ENCODE measurements at regions not wholly inside any gene's neighbourhood (a gene's known extent, or its start where the extent isn't known, plus 50 kb on each side); places are given as distances from the start of the nearest gene placed in this dataset.

DNA sequence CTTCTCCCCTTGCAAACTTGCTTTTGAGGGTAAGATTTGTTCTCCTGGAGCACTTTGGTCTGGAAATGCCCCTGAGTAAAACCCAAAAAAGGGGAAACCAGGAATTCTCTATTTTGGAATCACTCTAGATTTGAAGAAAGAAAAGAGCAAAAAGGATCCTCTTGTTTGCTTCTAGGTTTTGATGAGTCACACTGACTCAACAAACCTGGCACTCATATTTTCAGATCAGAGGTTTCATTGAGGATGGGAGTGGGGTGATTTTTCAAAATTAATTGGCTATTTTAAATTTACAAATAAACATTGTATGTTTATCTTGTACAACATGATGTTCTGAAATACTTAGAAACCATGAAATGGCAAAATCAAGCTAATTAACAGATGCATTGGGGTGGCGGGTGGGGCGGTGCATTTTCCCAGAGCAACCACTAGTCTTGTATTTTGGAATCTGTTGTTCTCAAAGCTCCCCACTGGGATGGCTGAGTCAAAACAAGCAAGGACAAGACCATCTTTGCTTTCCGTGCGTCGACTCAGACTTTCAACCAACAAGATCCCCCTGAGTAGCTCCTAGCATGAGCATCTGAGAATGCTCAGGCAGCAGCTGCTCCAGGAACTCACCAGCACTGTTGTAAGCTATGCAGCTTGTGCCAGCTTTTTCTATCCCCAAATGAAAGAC is 451.4 kb downstream of the WDR72 start:
- TF ChIP-seq POLR2AphosphoS5 (IDR thresholded peaks at IDR 0.05) (no peak), POLR2A (IDR thresholded peaks at IDR 0.05; ENCODE audit: low read depth) (no peak), EP300 (IDR thresholded peaks at IDR 0.05) (no peak)
- TF ChIP-seq, protein P1, sequence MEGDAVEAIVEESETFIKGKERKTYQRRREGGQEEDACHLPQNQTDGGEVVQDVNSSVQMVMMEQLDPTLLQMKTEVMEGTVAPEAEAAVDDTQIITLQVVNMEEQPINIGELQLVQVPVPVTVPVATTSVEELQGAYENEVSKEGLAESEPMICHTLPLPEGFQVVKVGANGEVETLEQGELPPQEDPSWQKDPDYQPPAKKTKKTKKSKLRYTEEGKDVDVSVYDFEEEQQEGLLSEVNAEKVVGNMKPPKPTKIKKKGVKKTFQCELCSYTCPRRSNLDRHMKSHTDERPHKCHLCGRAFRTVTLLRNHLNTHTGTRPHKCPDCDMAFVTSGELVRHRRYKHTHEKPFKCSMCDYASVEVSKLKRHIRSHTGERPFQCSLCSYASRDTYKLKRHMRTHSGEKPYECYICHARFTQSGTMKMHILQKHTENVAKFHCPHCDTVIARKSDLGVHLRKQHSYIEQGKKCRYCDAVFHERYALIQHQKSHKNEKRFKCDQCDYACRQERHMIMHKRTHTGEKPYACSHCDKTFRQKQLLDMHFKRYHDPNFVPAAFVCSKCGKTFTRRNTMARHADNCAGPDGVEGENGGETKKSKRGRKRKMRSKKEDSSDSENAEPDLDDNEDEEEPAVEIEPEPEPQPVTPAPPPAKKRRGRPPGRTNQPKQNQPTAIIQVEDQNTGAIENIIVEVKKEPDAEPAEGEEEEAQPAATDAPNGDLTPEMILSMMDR (IDR thresholded peaks at IDR 0.05), result no peak

Data from esophagus muscularis mucosa (tissue), 4 donors.